B cell (primary cell): ENCODE measurements at regions not wholly inside any gene's neighbourhood (a gene's known extent, or its start where the extent isn't known, plus 50 kb on each side); places are given as distances from the start of the nearest gene placed in this dataset.

Experiments used
- ATAC-seq: fragments of 200-7000 bp; cut with Tn5 transposase; one replicate; pipeline ENCODE4 v1.10.0; 2021; ENCODE audit warnings: low read depth, mild to moderate bottlenecking, moderate number of reproducible peaks, moderate library complexity
- CTCF ChIA-PET: fragments of 350-600 bp; sonication (Branson Sonifier 250); formaldehyde crosslinking; loops from one replicate; lab custom pipeline; 2021; ENCODE audit warnings: antibody characterized with exemption, inconsistent platforms; lab: Charles Lee
- POLR2A ChIA-PET: fragments of 350-600 bp; sonication (Branson Sonifier 250); formaldehyde crosslinking; loops from one replicate; lab custom pipeline; 2021; ENCODE audit warnings: antibody characterized with exemption; lab: Charles Lee
- DNase-seq: peaks from one replicate; pipeline ENCODE4 v3.0.0; 2013
- H2AFZ ChIP-seq: 2 replicates; pipeline ENCODE4 v1.6.1; 2012; ENCODE audit warnings: mild to moderate bottlenecking, low read depth, low read length; ENCODE audit not compliant: insufficient read depth, poor library complexity, severe bottlenecking
- H3K27ac ChIP-seq, 2 donors: 1 replicate in 1 of 2; 2 replicates in 1 of 2; pipeline ENCODE4 v1.5.1; 2012 to 2013; ENCODE audit warnings: low read length in 2 of 2, mild to moderate bottlenecking in 2 of 2, moderate library complexity in 1 of 2
- H3K27me3 ChIP-seq, 4 experiments: fragments of 200-600 bp in 1 of 4; sonication (generic) in 1 of 4; replicated peaks in 1 of 4; 1 replicate in 2 of 4; 2 replicates in 2 of 4; pipeline versions ENCODE4 v1.6.1 to v1.7.0; 2013 to 2016; ENCODE audit warnings: low read length in 3 of 4, mild to moderate bottlenecking in 2 of 4, mixed read lengths in 1 of 4, moderate library complexity in 1 of 4; ENCODE audit not compliant: insufficient read depth in 4 of 4, control insufficient read depth in 3 of 4; ENCODE audit errors: control extremely low read depth in 1 of 4
- H3K36me3 ChIP-seq, 2 experiments: replicated peaks in 1 of 2; 1 replicate in 1 of 2; 2 replicates in 1 of 2; pipeline versions ENCODE4 v1.6.1 to v1.7.1; 2013; ENCODE audit warnings: low read length in 1 of 2; ENCODE audit not compliant: insufficient read depth in 2 of 2, control insufficient read depth in 1 of 2; ENCODE audit errors: control extremely low read depth in 1 of 2, extremely low read depth in 1 of 2
- H3K4me1 ChIP-seq, 2 donors: fragments of 200-600 bp in 1 of 2; sonication (generic) in 1 of 2; 1 replicate in 1 of 2; 2 replicates in 1 of 2; pipeline versions ENCODE4 v1.5.1 to v1.6.1; 2013 to 2017; ENCODE audit warnings: low read length in 2 of 2; ENCODE audit not compliant: control insufficient read depth in 2 of 2, insufficient read depth in 2 of 2
- H3K4me2 ChIP-seq: replicated peaks from 2 replicates; pipeline ENCODE3; 2012; ENCODE audit warnings: mild to moderate bottlenecking, low read depth, low read length; ENCODE audit not compliant: poor library complexity, severe bottlenecking
- H3K4me3 ChIP-seq, 5 experiments: fragments of 200-600 bp in 1 of 5; sonication (generic) in 1 of 5; 1 replicate in 3 of 5; 2 replicates in 2 of 5; pipeline versions ENCODE4 v1.5.1 to v1.7.0; 2011 to 2016; ENCODE audit warnings: low read length in 4 of 5, mild to moderate bottlenecking in 4 of 5, low read depth in 2 of 5, control low read depth in 1 of 5, moderate library complexity in 1 of 5; ENCODE audit not compliant: insufficient read depth in 1 of 5; ENCODE audit errors: control extremely low read depth in 1 of 5, extremely low read depth in 1 of 5
- H3K79me2 ChIP-seq: fragments of 200-600 bp; sonication (generic); one replicate; pipeline ENCODE4 v1.6.0; 2016; ENCODE audit warnings: low read length; ENCODE audit not compliant: control insufficient read depth, insufficient read depth
- H3K9ac ChIP-seq: fragments of 200-600 bp; sonication (generic); 2 replicates; pipeline ENCODE4 v1.6.1; 2017; ENCODE audit warnings: mild to moderate bottlenecking, low read length, moderate library complexity
- H3K9me3 ChIP-seq, 3 donors: one replicate each; pipeline versions ENCODE4 v1.6.1 to v1.7.1; 2013; ENCODE audit warnings: low read length in 2 of 3; ENCODE audit not compliant: control insufficient read depth in 2 of 3, insufficient read depth in 1 of 3; ENCODE audit errors: control extremely low read depth in 1 of 3
- H4K20me1 ChIP-seq: 2 replicates; pipeline ENCODE4 v1.6.0; 2012; ENCODE audit warnings: mild to moderate bottlenecking, low read length; ENCODE audit not compliant: insufficient read depth, control insufficient read depth, poor library complexity, severe bottlenecking
- H3K27ac Mint-ChIP-seq: one replicate; pipeline ENCODE4 v1.8.0; 2021; ENCODE audit warnings: mixed read lengths
- H3K27me3 Mint-ChIP-seq: one replicate; pipeline ENCODE4 v1.8.0; 2021; ENCODE audit warnings: mixed read lengths
- H3K4me1 Mint-ChIP-seq: one replicate; pipeline ENCODE4 v1.8.0; 2021; ENCODE audit warnings: mixed read lengths
- H3K4me3 Mint-ChIP-seq: one replicate; pipeline ENCODE4 v1.8.0; 2021; ENCODE audit warnings: mixed read lengths
- H3K9me3 Mint-ChIP-seq: one replicate; pipeline ENCODE4 v1.8.0; 2022; ENCODE audit warnings: mixed read lengths; ENCODE audit not compliant: insufficient read depth
- CTCF ChIP-seq: fragments of 200-600 bp; IDR thresholded peaks from one replicate; pipeline ENCODE4 v1.8.0; 2022; ENCODE audit warnings: antibody characterized with exemption, mild to moderate bottlenecking
- EZH2 ChIP-seq: IDR thresholded peaks from 2 replicates; pipeline ENCODE4 v1.6.1; 2012; ENCODE audit warnings: borderline replicate concordance, low read depth, mild to moderate bottlenecking, moderate library complexity, low read length; ENCODE audit not compliant: insufficient read depth, poor library complexity, severe bottlenecking
- WGBS: methylation state at CpG from one replicate; pipeline ENCODE4 v1.1.5; 2013; ENCODE audit warnings: missing lambda C conversion rate; ENCODE audit not compliant: insufficient coverage; 5-methylcytosine and 5-hydroxymethylcytosine counted together
- intact Hi-C: fragments of 100-400 bp; cut with micrococcal nuclease; formaldehyde crosslinking; loops from one replicate; pipeline ENCODE4 v1.10.0; 2022

DNA sequence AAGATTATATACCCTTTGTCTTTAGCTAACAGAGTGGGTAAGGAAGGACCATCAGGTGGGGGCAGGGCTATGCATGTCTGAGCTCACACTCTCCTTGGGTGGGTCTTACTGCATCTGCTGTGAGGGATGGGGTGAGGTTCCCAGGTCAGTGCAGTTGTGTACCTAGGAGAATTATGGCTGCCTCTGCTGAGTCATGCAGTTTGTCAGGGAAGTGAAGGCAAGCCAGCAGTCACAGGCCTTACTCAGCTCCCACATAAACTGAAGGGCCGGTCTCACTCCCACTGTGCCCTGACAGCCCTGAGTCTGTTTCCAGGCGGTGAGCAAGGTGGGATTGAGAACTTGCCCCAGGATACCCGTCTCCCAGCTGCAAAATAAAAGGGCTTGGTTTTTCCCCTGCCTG, 328.6 kb downstream of the MAP2K6 start:
- no peaks in the 10 kb centered on the region for H4K20me1 ChIP-seq
- H3K4me3 ChIP-seq = no peak overlapping the region
- no peak overlapping the region for H3K9ac ChIP-seq
- no peak for DNase-seq
- no peaks in the 10 kb centered on the region for H3K27me3 ChIP-seq
- ATAC-seq = no peak
- Mint-ChIP-seq H3K27me3 (no peaks in the 10 kb centered on the region), H3K4me3 (no peak overlapping the region), H3K4me1 (no peaks in the 10 kb centered on the region), H3K9me3 (peaks cover 1% of the 10 kb centered on the region), H3K27ac (no peak overlapping the region)
- H3K36me3 ChIP-seq = no peaks in the 10 kb centered on the region
- intact Hi-C loops = no loop called here
- H3K4me1 ChIP-seq = no peaks in the 10 kb centered on the region
- no peak overlapping the region for H3K27ac ChIP-seq
- TF ChIP-seq EZH2 (no peak), CTCF (no peak)
- H3K9me3 ChIP-seq = no peaks in the 10 kb centered on the region
- H2AFZ ChIP-seq = no peak overlapping the region
- H3K4me2 ChIP-seq = no peak overlapping the region
- 79% methylated on average over 2 of the region's 3 CpGs for WGBS
- H3K79me2 ChIP-seq = no peaks in the 10 kb centered on the region
- ChIA-PET POLR2A (no interaction called here), CTCF (no interaction called here)

DNA sequence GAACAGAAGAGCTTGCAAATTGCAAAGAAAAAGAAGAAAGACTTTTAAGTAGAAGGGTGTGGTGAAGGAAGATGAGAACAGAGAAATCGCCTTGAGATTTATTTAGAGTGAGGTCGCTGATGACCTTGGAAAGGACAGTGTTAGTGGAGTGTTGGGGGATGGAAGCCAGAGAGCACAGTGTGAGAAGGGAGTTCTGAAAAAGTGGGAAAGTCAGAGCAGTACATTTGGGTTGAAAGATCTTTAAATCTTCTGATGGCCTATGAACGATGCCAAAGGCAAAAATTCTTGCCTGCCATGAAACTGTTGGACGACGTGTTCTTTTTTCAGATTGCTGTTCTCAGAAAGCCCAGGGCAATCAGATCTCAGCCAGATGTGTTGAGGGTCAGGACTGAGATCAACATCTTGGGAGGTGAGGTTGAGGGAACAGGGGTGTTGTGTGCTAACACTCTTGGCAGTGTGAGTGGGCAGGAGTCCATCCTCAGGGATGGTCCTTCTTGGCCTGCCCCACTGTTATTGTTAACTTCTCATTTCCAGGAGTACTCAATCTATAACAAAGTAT, 330.1 kb downstream of the MAP2K6 start:
- TF ChIP-seq EZH2 (no peak), CTCF (no peak)
- H3K9me3 ChIP-seq = no peaks in the 10 kb centered on the region
- Mint-ChIP-seq H3K27ac (no peak overlapping the region), H3K9me3 (no peaks in the 10 kb centered on the region), H3K4me3 (no peak overlapping the region), H3K27me3 (no peaks in the 10 kb centered on the region), H3K4me1 (no peaks in the 10 kb centered on the region)
- intact Hi-C loops = no loop called here
- H3K9ac ChIP-seq = no peak overlapping the region
- 90% methylated on average over 5 of the region's 5 CpGs for WGBS
- H3K4me2 ChIP-seq = no peak overlapping the region
- H3K4me1 ChIP-seq = no peaks in the 10 kb centered on the region
- H3K27ac ChIP-seq = no peak overlapping the region
- ChIA-PET POLR2A (no interaction called here), CTCF (no interaction called here)
- ATAC-seq (no peak), DNase-seq (no peak)
- no peaks in the 10 kb centered on the region for H3K27me3 ChIP-seq
- no peaks in the 10 kb centered on the region for H3K36me3 ChIP-seq
- no peaks in the 10 kb centered on the region for H3K79me2 ChIP-seq
- H3K4me3 ChIP-seq = no peak overlapping the region
- no peak overlapping the region for H2AFZ ChIP-seq
- H4K20me1 ChIP-seq = no peaks in the 10 kb centered on the region
